ENCODE measurements at regions not wholly inside any gene's neighbourhood (a gene's known extent, or its start where the extent isn't known, plus 50 kb on each side); places are given as distances from the start of the nearest gene placed in this dataset.

GRCh38 chr10:62873866-62874265, 57.7 kb upstream of the EGR2 start:
- no peak for TF ChIP-seq CTCF (IDR thresholded peaks at IDR 0.05; ENCODE audit: insufficient read depth in 1 of 2, low read depth in 1 of 2, low read length in 1 of 2, severe bottlenecking in 1 of 2, unreplicated experiment in 1 of 2)
- intact Hi-C loops (cut with micrococcal nuclease; ENCODE audit: unreplicated experiment), result no loop called here
- no TSS peak for BruUV-seq (replicated peaks)

DNA sequence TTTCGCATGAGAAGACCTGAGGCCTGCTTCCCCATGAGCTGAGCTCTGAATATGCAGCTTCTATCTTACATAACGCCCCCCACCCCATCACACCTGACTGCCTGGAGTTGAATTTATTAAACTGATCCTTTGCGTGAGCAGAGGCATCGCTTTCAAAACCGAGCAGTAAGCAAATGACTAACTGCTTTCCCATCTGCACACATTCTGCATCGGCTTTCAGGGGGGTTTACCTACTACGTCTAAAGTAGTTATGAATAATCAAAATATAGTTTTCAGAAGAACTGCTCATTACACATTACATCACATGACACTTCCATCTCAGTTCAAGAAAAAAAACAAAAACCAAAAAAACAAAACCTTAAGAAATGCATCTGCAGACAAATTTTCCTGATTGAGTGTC, 54.7 kb upstream of the EGR2 start:
- H3K27ac Mint-ChIP-seq (ENCODE audit: unreplicated experiment), result no peak overlapping the region
- BruUV-seq (replicated peaks), result no TSS peak

More at GRCh38 chr10:62873866-62874265, 57.7 kb upstream of the EGR2 start:
- Mint-ChIP-seq H3K4me3 (ENCODE audit: unreplicated experiment) (no peak overlapping the region), H3K36me3 (ENCODE audit: insufficient read depth, unreplicated experiment) (no peaks in the 10 kb centered on the region), H3K9me3 (ENCODE audit: unreplicated experiment) (no peaks in the 10 kb centered on the region), H3K4me1 (ENCODE audit: low read depth, unreplicated experiment) (no peaks in the 10 kb centered on the region), H3K27ac (ENCODE audit: unreplicated experiment) (no peak overlapping the region), H3K27me3 (ENCODE audit: insufficient read depth, unreplicated experiment) (peaks cover 10% of the 10 kb centered on the region)
- ChIA-PET POLR2A (no interaction called here), CTCF (no interaction called here)
- no peaks in the 10 kb centered on the region for H3K36me3 ChIP-seq (ENCODE audit: control insufficient read depth, insufficient read depth, low read length)
- no peak overlapping the region for H3K4me3 ChIP-seq (ENCODE audit: low read depth, low read length)
- H3K27me3 ChIP-seq (replicated peaks; ENCODE audit: control insufficient read depth, insufficient read depth, low read length), result no peaks in the 10 kb centered on the region
- no peak for DNase-seq
- H3K4me1 ChIP-seq, result no peaks in the 10 kb centered on the region
- H3K9me3 ChIP-seq, result no peaks in the 10 kb centered on the region

DNA sequence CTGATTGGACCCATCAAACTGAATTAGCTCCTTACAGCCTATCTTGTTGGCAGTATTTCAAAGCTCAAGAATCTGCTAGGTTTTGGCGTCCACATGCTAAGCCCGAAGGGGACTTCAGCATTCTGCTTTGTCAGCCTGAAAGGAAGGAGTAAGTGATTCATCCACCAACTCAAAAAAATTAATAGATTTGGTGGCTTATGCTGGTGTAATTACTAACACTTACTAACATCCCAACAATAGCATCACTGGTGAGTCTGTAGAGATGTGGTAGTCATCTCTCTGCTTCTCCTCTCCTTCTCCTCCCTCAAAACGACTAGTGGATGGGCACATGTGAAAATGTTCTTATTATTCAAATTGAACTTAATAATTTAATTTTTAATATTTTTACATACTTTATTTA, 53.8 kb upstream of the EGR2 start:
- no peak for TF ChIP-seq CTCF (IDR thresholded peaks at IDR 0.05; ENCODE audit: insufficient read depth in 1 of 2, low read depth in 1 of 2, low read length in 1 of 2, severe bottlenecking in 1 of 2, unreplicated experiment in 1 of 2)
- Histone ChIP-seq H3K4me1 (no peaks in the 10 kb centered on the region), H3K9me3 (no peaks in the 10 kb centered on the region), H3K4me3 (ENCODE audit: low read depth, low read length) (no peak overlapping the region), H3K27me3 (replicated peaks; ENCODE audit: control insufficient read depth, insufficient read depth, low read length) (no peaks in the 10 kb centered on the region), H3K36me3 (ENCODE audit: control insufficient read depth, insufficient read depth, low read length) (no peaks in the 10 kb centered on the region)
- no TSS peak for BruUV-seq (replicated peaks)
- POLR2A ChIA-PET, result no interaction called here
- Mint-ChIP-seq H3K9me3 (ENCODE audit: unreplicated experiment) (no peaks in the 10 kb centered on the region), H3K4me1 (ENCODE audit: low read depth, unreplicated experiment) (no peaks in the 10 kb centered on the region), H3K27me3 (ENCODE audit: insufficient read depth, unreplicated experiment) (peaks cover 3% of the 10 kb centered on the region), H3K36me3 (ENCODE audit: insufficient read depth, unreplicated experiment) (no peaks in the 10 kb centered on the region), H3K4me3 (ENCODE audit: unreplicated experiment) (no peak overlapping the region), H3K27ac (ENCODE audit: unreplicated experiment) (no peak overlapping the region)
- intact Hi-C loops (cut with micrococcal nuclease; ENCODE audit: unreplicated experiment), result no loop called here
- CTCF ChIA-PET, result no interaction called here
- no peak for DNase-seq

More for the DNA sequence above, 54.7 kb upstream of the EGR2 start:
- no peak overlapping the region for H3K4me3 Mint-ChIP-seq (ENCODE audit: unreplicated experiment)
- Histone ChIP-seq H3K9me3 (no peaks in the 10 kb centered on the region), H3K36me3 (ENCODE audit: control insufficient read depth, insufficient read depth, low read length) (no peaks in the 10 kb centered on the region), H3K4me1 (no peaks in the 10 kb centered on the region), H3K27me3 (replicated peaks; ENCODE audit: control insufficient read depth, insufficient read depth, low read length) (no peaks in the 10 kb centered on the region), H3K4me3 (ENCODE audit: low read depth, low read length) (no peak overlapping the region)
- ChIA-PET POLR2A (no interaction called here), CTCF (no interaction called here)
- H3K4me1 Mint-ChIP-seq (ENCODE audit: low read depth, unreplicated experiment), result no peaks in the 10 kb centered on the region
- no peak for DNase-seq
- peaks cover 6% of the 10 kb centered on the region for H3K27me3 Mint-ChIP-seq (ENCODE audit: insufficient read depth, unreplicated experiment)
- intact Hi-C loops (cut with micrococcal nuclease; ENCODE audit: unreplicated experiment), result no loop called here
- no peaks in the 10 kb centered on the region for H3K36me3 Mint-ChIP-seq (ENCODE audit: insufficient read depth, unreplicated experiment)
- H3K9me3 Mint-ChIP-seq (ENCODE audit: unreplicated experiment), result no peaks in the 10 kb centered on the region
- no peak for TF ChIP-seq CTCF (IDR thresholded peaks at IDR 0.05; ENCODE audit: insufficient read depth in 1 of 2, low read depth in 1 of 2, low read length in 1 of 2, severe bottlenecking in 1 of 2, unreplicated experiment in 1 of 2)
